SIG-M5 treated with dmso at 0.1 percent for 504 hours (cell line): ENCODE measurements at regions not wholly inside any gene's neighbourhood (a gene's known extent, or its start where the extent isn't known, plus 50 kb on each side); places are given as distances from the start of the nearest gene placed in this dataset.

ENCODE experiments used
- DNase-seq: peaks from one replicate; lab custom pipeline; 2025; ENCODE audit not compliant: unreplicated experiment; lab: John Stamatoyannopoulos, UW

- DNase-seq, result no peak
Measured at GRCh38 chr1:209342441-209343175, 240.9 kb upstream of the CAMK1G start.

- no peak for DNase-seq
Measured at GRCh38 chr1:209343511-209343910, 240.0 kb upstream of the CAMK1G start.

GRCh38 chr1:209344156-209344555 lies 239.4 kb upstream of the CAMK1G start:
- no peak for DNase-seq

- no peak for DNase-seq
Measured at GRCh38 chr1:209349363-209350308, 233.9 kb upstream of the CAMK1G start.

- DNase-seq, result no peak
Measured at GRCh38 chr1:209353053-209353452, 230.5 kb upstream of the CAMK1G start.

GRCh38 chr1:209354111-209354839 lies 229.2 kb upstream of the CAMK1G start:
- DNase-seq, result peak; percentile 81

- no peak for DNase-seq
Measured at GRCh38 chr1:209354840-209355165, 228.7 kb upstream of the CAMK1G start.

- DNase-seq, result no peak
Measured at GRCh38 chr1:209355415-209355814, 228.1 kb upstream of the CAMK1G start.

- no peak for DNase-seq
Measured at GRCh38 chr1:209356976-209357377, 226.5 kb upstream of the CAMK1G start.

GRCh38 chr1:209363112-209363511 lies 220.4 kb upstream of the CAMK1G start:
- no peak for DNase-seq

GRCh38 chr1:209364716-209365115 lies 218.8 kb upstream of the CAMK1G start:
- no peak for DNase-seq

- DNase-seq, result no peak
Measured at GRCh38 chr1:209367061-209367772, 216.3 kb upstream of the CAMK1G start.

GRCh38 chr1:209368864-209369598 lies 214.5 kb upstream of the CAMK1G start:
- no peak for DNase-seq

- no peak for DNase-seq
Measured at GRCh38 chr1:209370241-209370995, 213.1 kb upstream of the CAMK1G start.

GRCh38 chr1:209375097-209375496 lies 208.4 kb upstream of the CAMK1G start:
- no peak for DNase-seq

GRCh38 chr1:209375671-209376365 lies 207.7 kb upstream of the CAMK1G start:
- no peak for DNase-seq

GRCh38 chr1:209376774-209377173 lies 206.7 kb upstream of the CAMK1G start:
- no peak for DNase-seq

GRCh38 chr1:209377995-209378394 lies 205.5 kb upstream of the CAMK1G start:
- no peak for DNase-seq

GRCh38 chr1:209379280-209379679 lies 204.2 kb upstream of the CAMK1G start:
- no peak for DNase-seq
